ENCODE measurements at regions not wholly inside any gene's neighbourhood (a gene's known extent, or its start where the extent isn't known, plus 50 kb on each side); places are given as distances from the start of the nearest gene placed in this dataset.
"Not testable (repeated sequence)": the region's sequence is repeated elsewhere in the genome, so short reads cannot be mapped to it uniquely, and the experiment has no call there.

GRCh38 chr14:105690671-105691070 lies 164.3 kb downstream of the TMEM121 start:
- H3K36me3 ChIP-seq, result no peaks in the 10 kb centered on the region
- H3K27me3 ChIP-seq, result no peaks in the 10 kb centered on the region
- no peak overlapping the region for H3K4me3 ChIP-seq
- H3K27ac ChIP-seq, result no peak overlapping the region
- no peaks in the 10 kb centered on the region for H3K9me3 ChIP-seq
- intact Hi-C loops (cut with DNase I), result no loop called here
- TF ChIP-seq, protein P1, sequence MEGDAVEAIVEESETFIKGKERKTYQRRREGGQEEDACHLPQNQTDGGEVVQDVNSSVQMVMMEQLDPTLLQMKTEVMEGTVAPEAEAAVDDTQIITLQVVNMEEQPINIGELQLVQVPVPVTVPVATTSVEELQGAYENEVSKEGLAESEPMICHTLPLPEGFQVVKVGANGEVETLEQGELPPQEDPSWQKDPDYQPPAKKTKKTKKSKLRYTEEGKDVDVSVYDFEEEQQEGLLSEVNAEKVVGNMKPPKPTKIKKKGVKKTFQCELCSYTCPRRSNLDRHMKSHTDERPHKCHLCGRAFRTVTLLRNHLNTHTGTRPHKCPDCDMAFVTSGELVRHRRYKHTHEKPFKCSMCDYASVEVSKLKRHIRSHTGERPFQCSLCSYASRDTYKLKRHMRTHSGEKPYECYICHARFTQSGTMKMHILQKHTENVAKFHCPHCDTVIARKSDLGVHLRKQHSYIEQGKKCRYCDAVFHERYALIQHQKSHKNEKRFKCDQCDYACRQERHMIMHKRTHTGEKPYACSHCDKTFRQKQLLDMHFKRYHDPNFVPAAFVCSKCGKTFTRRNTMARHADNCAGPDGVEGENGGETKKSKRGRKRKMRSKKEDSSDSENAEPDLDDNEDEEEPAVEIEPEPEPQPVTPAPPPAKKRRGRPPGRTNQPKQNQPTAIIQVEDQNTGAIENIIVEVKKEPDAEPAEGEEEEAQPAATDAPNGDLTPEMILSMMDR (IDR thresholded peaks at IDR 0.05), result no peak
- DNase-seq (ENCODE audit: low spot score in 2 of 2), result peak in 1 of 2 donors; percentile 16
- no peaks in the 10 kb centered on the region for H3K4me1 ChIP-seq

DNA sequence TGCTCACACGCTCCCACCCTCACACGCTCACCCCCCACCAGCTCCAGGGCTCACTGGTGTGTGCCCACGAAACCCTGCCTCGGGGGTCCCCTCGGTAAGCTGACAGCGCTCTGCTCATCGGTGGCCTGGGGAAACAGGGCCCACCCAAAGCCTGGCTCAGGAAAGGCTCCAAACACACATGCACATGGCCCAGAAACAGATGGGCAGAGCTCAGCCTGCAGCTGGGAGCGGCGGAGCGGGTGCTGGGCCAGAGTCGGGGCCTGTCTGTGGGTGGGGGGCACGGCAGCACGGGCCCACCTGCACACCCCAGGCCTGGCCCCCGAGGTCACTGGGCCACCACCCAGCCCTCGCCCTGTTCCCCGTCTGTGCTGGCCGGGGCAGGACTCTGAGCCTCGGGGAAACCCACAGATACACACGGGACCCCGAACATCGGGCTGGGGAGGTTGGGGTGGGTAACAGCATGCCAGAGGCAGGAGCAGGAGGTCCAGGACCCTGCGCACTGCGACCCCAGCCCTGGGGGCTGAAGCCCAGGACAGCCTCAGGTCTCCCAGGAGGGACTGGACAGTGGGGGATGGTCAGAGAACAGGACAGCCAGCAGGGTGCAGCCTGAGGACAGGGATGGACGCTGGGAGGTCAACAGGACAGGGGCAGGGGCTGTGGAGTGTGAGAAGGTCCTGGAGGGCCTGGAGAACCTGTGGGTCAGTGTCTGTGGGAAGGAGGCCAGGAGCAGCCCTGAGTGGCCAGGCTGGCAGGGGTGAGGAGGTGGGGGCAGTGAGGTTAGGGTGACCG lies 165.1 kb downstream of the TMEM121 start:
- H3K36me3 ChIP-seq; H3K4me1 ChIP-seq; H3K27me3 ChIP-seq; H3K4me3 ChIP-seq; H3K9me3 ChIP-seq; H3K27ac ChIP-seq; intact Hi-C loops (cut with DNase I): not testable (repeated sequence)
- peak in 1 of 2 donors; percentile 48 for DNase-seq (ENCODE audit: low spot score in 2 of 2)

DNA sequence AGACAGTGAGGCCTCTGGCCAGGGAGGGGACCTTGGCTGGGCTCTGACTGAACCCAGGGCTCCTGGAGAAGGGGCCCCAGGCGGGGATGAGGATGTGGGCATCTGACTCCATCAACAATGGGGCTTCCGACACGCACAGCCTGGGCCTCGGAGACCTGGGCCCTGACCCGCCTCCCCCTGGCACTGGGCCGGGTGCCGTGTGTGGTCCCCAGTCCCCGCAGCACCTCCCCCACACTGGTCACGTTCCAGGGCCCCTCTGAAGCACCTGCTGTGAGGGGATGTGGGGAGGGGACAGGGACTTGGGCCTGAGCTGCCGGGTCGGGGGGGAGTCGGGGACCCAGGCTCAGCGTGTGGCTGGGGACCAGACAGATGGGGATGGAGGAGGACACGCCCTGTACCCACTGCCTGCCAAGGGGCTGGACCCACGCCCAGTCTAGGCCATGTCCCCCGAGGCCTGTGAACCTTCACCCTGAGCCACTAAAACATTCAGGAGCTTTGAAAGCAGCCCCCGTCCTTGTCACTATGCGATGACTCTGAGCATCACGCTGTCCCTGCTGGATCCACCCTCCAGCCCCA lies 165.8 kb downstream of the TMEM121 start:
- intact Hi-C loops (cut with DNase I); DNase-seq (ENCODE audit: low spot score in 2 of 2); H3K27ac ChIP-seq: not testable (repeated sequence)

GRCh38 chr14:105694961-105695360 lies 168.6 kb downstream of the TMEM121 start:
- Histone ChIP-seq H3K27me3 (no peaks in the 10 kb centered on the region), H3K27ac (no peak overlapping the region), H3K36me3 (no peaks in the 10 kb centered on the region), H3K4me1 (no peaks in the 10 kb centered on the region), H3K4me3 (no peak overlapping the region), H3K9me3 (no peaks in the 10 kb centered on the region)
- DNase-seq (ENCODE audit: low spot score in 2 of 2), result no peak
- TF ChIP-seq, protein P1 (IDR thresholded peaks at IDR 0.05), result no peak
- intact Hi-C loops (cut with DNase I), result no loop called here

More for the DNA sequence above, 165.8 kb downstream of the TMEM121 start:
- not testable (repeated sequence) for H3K9me3 ChIP-seq, H3K4me3 ChIP-seq, H3K27me3 ChIP-seq, H3K4me1 ChIP-seq, H3K36me3 ChIP-seq

GRCh38 chr14:105696388-105696787 lies 170.0 kb downstream of the TMEM121 start:
- intact Hi-C loops (cut with DNase I); H3K27ac ChIP-seq; DNase-seq (ENCODE audit: low spot score in 2 of 2): not testable (repeated sequence)

GRCh38 chr14:105697414-105697813 lies 171.0 kb downstream of the TMEM121 start:
- H3K9me3 ChIP-seq; H3K36me3 ChIP-seq; H3K4me1 ChIP-seq; intact Hi-C loops (cut with DNase I); H3K4me3 ChIP-seq; H3K27ac ChIP-seq; H3K27me3 ChIP-seq: not testable (repeated sequence)
- DNase-seq (ENCODE audit: low spot score in 2 of 2), result peak in 1 of 2 donors; percentile 50

More at GRCh38 chr14:105696388-105696787, 170.0 kb downstream of the TMEM121 start:
- H3K9me3 ChIP-seq, H3K27me3 ChIP-seq, H3K4me3 ChIP-seq, H3K36me3 ChIP-seq, H3K4me1 ChIP-seq: not testable (repeated sequence)

DNA sequence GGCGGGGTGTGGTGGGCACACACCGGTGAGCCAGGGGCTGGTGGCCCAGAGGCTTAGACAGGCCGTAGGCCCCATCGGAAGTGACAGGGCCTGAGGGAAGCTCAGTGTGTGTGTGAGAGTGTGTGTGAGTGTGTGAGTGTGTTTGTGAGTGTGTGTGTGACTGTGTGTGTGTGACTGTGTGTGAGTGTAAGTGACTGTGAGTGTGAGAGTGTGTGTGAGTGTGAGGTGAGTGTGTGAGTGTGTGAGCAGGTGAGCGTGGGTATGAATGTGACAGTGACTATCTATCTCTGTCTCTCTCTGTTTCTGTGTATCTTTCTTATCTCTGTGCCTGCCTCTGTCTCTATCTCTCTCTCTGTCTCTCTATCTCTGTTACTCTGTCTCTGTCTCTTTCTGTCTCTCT lies 171.6 kb downstream of the TMEM121 start:
- H3K36me3 ChIP-seq; H3K4me1 ChIP-seq; H3K4me3 ChIP-seq; intact Hi-C loops (cut with DNase I); H3K27me3 ChIP-seq; H3K27ac ChIP-seq; H3K9me3 ChIP-seq: not testable (repeated sequence)
- DNase-seq (ENCODE audit: low spot score in 2 of 2), result peak in 1 of 2 donors; percentile 25

DNA sequence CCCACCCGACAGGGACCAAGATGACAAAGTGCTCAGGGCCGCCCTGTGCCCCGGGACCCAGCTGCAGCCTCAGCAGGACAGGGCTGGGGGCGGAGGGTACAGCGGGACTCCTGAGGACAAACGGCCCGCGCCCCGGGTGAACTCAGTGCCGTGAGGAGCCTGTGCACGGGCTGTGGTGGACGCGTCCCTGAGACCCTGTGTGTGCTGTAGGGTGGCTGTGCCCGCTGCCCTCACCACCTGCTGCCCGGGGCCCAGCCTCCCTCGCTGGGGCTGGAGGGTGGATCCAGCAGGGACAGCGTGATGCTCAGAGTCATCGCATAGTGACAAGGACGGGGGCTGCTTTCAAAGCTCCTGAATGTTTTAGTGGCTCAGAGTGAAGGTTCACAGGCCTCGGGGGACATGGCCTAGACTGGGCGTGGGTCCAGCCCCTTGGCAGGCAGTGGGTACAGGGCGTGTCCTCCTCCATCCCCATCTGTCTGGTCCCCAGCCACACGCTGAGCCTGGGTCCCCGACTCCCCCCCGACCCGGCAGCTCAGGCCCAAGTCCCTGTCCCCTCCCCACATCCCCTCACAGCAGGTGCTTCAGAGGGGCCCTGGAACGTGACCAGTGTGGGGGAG lies 172.7 kb downstream of the TMEM121 start:
- H3K27ac ChIP-seq, result not testable (repeated sequence)

DNA sequence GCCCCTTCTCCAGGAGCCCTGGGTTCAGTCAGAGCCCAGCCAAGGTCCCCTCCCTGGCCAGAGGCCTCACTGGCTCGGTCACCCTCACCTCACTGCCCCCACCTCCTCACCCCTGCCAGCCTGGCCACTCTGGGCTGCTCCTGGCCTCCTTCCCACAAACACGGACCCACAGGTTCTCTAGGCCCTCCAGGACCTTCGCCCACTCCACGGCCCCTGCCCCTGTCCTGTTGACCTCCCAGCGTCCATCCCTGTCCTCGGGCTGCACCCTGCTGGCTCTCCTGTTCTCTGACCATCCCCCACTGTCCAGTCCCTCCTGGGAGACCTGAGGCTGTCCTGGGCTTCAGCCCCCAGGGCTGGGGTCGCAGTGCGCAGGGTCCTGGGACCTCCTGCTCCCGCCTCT lies 173.3 kb downstream of the TMEM121 start:
- H3K36me3 ChIP-seq; H3K27me3 ChIP-seq; H3K27ac ChIP-seq; H3K4me3 ChIP-seq; intact Hi-C loops (cut with DNase I); H3K4me1 ChIP-seq; H3K9me3 ChIP-seq: not testable (repeated sequence)
- peak in 1 of 2 donors; percentile 60 for DNase-seq (ENCODE audit: low spot score in 2 of 2)

More for the DNA sequence above, 172.7 kb downstream of the TMEM121 start:
- H3K36me3 ChIP-seq; intact Hi-C loops (cut with DNase I); H3K9me3 ChIP-seq; H3K4me3 ChIP-seq; H3K27me3 ChIP-seq; H3K4me1 ChIP-seq: not testable (repeated sequence)
- DNase-seq (ENCODE audit: low spot score in 2 of 2), result peak in 1 of 2 donors; percentile 45

GRCh38 chr14:105700146-105700545 lies 173.8 kb downstream of the TMEM121 start:
- H3K4me1 ChIP-seq; intact Hi-C loops (cut with DNase I); H3K36me3 ChIP-seq; H3K27me3 ChIP-seq; H3K9me3 ChIP-seq; H3K27ac ChIP-seq; H3K4me3 ChIP-seq: not testable (repeated sequence)
- DNase-seq (ENCODE audit: low spot score in 2 of 2), result peak in 1 of 2 donors; percentile 59

Measured in ascending aorta (tissue), 2 donors.